Activated CD4-positive, alpha-beta T cell treated with anti-CD3 and anti-CD28 coated beads for 48 hours (primary cell): ENCODE measurements at regions not wholly inside any gene's neighbourhood (a gene's known extent, or its start where the extent isn't known, plus 50 kb on each side); places are given as distances from the start of the nearest gene placed in this dataset.

ENCODE experiments used
- DNase-seq: peaks from one replicate; pipeline ENCODE4 v3.0.0-alpha.2; 2020

DNA sequence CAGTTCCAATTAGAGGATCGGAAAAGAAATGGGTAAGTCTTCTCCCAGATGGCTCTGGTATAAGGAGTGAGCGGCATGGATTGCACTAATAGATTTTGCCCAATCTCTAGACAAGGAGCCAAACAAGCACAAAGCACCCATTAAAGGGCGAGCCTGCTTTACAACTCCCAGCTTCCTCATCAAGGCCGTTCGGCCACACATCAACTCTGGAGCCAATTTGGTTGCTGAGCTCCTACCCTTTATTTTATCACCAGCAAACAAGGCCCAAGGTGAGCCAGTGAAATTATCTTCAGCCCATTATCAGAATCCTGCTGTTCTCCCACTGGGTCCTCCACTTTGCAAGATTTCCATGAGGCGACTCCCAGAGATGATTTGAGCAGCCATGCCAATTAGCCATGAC, 292.2 kb upstream of the NPVF start:
- DNase-seq = no peak

DNA sequence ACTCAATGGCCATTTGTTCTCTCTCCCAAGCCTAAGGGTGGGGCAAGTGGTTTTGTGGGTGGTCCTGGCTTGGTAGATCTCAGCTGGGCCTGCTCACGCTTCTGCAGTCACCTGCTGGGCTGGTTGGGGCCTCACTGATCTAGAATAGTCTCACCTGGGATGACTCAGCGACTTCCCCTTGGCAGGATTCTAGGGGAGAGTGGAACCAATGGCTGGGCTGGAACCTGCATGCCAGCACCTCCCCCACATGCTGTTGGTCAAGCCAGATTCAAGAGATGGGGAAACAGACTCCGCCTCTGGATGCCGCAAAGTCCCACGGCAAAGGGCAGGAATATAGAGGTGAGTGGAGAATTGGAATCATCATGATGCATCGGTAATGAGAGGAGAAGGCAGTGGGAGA, 292.9 kb upstream of the NPVF start:
- DNase-seq = no peak

DNA sequence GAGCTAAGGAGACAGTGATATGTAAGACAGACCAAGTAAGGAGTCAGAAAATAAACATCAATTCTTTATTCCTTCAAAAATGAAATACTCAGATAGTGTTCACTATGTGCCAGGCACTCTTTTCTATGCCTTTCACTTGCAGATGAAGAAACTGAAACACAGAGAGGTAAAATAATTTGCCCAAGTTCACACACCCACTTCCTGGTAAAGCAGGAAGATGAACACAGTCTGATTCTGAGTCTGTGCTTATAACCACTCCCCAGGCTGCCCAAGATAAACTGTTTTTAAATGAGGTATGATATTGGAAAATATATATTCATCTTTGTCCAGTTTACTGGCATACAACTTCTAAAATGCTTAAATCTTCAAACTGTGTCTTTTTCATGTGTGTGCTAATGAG, 294.4 kb upstream of the NPVF start:
- no peak for DNase-seq

DNA sequence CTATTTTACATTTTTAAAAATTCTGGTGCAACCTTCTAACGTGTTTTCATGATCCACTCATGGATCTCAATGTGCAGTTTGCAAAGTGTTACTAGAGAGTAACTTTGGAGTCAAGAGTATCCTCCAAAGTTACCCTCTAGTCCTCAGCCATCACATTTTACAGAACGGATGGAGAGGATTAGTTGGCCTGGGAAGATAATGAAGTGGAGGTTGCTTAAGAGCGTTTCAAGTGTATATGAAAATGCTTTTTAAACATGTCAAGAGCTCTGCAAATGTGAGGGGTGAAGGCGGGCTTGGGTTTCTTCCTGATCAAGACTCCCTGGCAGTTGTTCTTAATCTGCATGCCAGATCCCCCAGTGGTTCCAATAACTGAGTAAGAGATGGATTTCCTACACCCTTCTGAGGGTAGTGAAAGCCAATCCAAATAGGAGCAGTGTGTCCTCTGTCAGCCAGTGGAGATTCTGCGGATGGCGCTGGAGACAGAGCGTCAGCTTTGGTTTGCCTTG, 299.4 kb upstream of the NPVF start:
- no peak for DNase-seq

DNA sequence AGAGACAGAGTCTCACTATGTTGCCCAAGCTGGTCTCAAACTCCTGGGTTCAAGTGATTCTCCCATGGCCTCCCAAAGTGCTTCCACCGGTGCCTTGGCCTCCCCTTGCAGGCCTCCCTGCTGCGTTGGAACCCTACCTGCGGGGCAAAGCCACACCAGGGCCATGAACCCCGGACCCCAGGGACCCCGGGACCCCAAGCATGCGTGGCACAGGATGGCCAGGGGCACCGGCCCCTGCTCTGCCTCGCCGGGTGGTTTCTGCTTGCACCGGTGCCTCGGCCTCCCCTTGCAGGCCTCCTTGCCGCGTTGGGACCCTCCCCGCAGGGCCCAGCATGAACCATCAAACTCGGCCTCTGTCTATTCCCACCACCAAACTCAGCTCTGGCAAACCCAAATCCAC, 301.0 kb upstream of the NPVF start:
- DNase-seq = no peak

DNA sequence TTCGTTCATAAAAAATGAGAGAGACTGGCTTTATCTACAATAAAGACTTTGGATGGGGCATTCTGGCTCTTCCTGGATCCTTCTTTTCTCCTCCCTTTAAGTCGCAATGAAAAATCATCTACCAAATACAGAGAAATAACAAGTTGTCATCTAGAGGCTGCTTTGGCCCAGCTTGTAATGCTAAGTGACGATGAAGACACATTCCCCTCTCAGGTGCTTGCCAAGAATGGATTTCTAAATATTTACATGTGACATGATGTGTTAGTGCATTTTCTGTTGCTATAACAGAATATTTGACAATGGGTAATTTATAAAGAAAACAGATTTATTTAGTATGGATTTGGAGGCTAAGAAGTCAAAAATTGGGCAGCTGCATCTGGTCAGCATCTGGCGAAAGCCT, 308.6 kb upstream of the NPVF start:
- no peak for DNase-seq

DNA sequence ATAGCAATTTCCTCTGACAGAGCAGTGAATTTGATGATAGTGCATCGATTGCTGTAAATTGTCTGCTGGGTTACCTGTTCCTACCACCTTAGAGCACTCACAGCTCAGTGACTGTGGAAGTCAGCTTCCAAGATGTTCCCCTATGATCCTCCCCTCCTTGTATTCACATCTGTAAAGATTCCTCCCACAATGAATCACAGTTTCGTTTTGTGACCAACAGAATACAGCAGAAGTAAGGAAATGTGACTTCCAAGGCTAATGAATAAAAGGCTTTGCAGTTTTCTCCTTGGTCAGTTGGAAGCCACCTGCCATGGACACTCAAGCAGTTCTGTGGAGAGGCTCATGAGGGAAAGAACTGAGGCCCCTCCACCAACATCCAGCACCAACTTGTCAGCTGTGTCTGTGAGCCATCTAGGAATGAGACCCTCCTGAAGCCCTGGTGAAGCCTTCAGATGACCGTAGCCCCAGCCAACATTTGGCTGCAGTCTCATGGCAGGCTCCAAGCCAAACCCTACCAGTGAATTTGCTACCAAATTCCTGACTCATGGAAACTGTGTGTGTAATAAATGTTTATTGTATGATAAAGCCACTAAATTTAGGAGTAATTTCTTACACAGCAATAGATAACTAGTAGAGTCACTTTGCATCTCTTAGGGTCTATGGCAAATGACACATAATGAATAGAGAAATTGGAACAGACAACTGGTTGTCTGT, 309.5 kb upstream of the NPVF start:
- DNase-seq = no peak

DNA sequence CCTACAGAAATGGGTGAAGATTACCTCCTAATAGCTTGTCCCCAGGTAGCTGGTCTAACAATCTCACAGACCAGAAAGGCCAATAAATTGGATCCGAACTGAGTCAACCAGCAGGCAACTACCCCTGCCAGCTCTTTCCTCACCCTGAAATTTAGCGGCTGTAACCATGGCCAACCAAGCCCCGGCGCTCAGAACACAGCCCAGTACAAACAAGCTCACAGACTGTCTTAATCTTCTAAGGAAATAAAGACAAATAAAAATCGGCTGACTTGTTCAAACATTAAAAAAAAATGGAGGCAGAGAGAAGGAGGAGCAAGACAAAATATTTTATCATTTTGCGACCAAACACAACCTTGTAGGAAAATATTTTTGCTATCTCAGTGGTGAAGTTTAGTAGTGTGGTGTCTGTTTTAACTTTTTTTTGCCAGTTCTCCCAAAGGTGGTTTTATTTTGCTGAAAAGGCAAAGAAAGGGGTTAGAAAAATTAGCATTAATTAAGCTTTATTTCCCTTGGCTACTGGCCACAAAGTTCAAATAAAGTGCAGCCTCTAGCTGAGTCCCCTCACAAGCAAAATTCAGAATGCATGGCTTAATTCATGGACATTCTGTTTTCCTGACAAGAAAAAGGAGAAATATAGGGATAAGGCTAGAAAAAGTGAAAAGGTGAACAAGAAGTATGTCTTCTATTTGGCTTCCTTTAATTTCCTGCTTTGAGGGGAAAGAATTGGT, 313.0 kb upstream of the NPVF start:
- DNase-seq = no peak

DNA sequence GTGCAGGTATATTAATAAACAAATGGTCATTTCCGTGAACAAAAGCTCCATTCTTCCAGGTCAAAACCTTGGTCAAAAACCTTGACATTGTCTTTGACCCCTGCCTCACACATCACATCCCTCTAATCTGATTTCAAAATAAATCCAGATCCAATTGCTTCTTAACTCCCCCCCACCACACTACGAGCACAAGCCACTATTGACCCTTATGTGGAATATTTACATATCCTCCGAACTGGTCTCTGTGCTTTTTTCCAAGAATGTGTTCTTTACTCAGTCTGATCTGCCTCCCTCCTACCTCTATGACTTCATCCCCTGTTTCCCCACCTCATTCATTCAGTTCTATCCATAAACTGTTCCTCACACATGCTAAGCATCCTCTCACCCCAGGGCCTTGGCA, 313.6 kb upstream of the NPVF start:
- DNase-seq = no peak

DNA sequence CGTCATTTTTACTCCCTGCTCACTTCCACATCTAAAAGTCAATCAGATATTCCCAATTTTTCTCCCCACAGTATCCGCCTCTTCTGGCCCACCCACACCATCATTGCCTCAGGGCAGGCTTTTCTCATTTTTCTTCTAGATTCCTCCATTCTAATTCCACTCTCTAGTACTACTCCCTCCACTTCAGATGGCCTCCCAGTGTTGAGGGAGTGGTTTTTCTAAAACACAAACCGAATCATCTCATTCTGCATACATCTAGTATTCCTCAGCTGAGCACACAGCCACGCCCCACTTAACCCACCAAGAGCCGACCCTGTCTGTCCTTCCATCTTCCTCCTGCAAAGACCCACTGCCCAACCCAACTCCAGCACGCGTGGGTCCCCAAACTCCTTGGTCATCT, 314.9 kb upstream of the NPVF start:
- DNase-seq = no peak

DNA sequence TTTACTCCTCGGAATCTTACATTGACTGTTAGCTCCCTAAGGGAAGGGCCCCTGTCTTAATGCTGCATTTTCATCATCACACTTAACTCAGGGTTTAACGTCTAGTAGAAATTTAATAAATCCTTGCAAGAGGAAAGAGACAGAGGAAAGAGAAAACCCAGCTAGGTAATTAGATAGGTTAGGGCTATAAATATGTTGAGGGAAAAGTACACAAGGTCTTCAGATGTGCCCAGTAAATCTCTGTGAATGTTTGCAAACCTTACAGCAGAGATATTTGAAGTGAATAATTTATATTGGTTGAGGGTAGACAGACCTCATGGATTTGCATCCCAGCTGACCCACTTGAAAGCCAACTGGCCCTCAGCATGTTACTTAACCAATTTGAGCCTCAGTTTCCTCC, 315.5 kb upstream of the NPVF start:
- no peak for DNase-seq

DNA sequence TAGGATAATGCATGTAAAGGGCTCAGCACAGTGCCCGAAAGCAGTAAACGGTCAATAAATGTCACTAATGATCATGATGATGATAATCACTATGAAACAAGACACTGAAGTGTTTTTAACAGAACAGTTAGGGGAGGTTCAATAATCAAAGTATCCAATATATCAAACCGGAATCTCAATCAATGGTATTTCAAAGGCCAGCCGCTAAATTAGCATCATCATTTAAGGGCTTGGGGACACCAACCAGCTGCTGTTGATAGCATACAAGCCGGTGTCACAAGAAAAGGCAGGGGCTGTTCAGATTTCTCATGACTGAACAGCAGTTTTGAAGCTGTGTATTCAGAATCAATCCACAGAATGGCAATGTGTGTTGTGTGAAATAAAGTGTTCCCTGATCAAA, 316.0 kb upstream of the NPVF start:
- DNase-seq = no peak

DNA sequence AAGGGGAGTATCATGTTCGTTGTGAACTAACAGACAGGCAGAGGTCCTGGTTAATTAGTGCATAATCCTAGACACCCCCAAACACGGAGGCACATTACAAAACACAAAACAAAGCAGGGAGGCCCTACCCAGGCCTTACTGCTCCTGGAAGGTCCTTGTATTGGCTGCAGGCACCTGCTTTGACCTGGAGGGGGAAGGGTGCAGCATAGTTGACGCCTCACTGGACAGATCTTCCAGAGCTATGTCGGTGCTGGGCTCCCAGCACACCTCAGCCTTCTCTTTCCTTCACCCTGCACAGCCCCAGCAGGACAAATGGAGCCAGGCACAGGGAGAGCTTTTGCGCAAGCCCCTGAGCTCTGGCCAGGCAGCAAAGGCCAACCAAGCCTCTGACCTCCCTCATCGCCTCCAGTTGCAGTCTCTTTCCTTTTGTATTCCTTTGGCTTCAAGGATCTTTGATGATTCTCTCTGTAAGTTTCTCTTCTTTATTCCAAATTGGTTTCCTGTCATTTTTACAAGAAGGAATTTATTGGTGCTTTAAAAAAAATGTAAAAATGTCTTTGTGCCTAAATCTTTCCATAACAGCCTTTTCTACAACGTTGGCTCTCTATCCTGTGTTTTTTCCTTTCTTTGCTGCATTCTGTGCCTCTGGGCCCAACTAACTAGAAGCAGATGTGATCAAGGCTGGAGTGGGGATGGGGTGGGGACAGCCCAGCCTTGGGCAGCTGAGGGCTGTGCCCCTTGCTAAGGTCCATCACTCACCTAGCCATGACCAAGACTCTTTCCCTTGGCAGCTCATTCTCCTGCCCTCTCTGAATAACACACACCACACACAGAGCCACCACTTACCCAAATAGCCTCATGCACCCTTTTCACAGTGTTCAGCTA, 317.1 kb upstream of the NPVF start:
- no peak for DNase-seq

DNA sequence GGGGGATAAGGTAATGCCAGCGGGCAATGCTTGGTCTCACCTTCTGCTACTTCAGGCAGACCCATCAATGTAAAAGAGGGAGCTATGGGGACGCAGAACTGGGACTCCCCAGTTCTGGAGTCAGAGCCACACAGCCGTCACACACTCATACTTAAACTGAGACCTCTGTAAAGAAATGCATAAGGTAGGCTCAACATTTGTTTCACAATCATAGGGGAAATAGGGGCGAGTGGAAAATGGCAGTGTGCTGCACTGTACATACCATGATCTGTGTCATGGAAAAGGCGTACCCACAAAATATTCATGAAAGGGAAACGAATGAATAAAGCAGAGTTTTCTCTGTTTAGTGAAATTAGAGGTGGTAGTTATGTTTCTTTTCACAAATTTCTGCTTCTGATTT, 318.0 kb upstream of the NPVF start:
- DNase-seq = no peak

DNA sequence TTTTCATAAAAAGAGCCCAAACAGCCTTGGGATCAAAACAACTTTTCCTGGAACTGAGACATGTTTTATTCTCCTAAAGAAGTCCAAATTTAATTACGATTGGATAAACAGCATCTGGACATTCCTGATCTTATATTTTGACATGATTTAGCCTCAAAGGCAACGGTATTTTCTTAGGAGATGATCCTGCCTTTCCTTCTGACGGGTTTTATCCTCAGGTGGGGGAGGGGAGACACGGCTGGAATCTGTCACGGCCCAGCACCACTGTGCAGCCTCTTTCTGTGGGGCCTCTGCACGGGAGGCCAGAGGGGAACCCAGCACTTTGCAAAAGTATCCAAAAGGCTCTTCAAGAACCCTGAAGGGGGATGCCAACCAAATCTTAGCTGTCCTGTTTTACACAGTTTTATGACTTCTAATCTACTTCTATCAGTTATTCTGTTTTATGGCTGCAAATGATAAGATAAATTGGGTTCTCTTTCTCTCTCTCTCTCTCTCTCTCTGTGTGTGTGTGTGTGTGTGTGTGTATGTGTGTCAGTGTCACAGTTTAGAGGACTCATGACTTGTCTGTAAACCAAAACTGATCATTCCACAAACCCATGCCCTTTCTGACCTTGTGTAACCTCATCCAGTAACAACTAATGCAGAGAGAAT, 321.1 kb upstream of the NPVF start:
- no peak for DNase-seq

DNA sequence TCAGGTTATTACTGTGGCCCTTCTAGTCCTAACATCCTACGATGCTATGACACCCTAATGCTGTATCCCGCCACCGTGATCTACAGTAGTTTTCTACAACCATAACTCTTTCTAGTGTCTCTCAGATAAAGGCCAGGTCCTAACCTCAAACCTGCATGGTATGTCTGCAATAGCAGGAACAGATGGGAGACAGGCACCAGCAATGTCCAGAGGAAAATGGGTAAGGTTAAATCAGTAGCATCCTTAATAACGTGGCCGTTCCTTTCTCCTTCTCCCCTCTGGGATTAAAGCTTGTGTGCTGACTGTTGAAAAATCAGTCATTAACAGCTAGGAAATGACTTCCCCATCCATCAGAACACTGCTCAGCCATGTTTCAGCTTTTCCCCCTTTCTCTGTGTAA, 321.9 kb upstream of the NPVF start:
- no peak for DNase-seq

DNA sequence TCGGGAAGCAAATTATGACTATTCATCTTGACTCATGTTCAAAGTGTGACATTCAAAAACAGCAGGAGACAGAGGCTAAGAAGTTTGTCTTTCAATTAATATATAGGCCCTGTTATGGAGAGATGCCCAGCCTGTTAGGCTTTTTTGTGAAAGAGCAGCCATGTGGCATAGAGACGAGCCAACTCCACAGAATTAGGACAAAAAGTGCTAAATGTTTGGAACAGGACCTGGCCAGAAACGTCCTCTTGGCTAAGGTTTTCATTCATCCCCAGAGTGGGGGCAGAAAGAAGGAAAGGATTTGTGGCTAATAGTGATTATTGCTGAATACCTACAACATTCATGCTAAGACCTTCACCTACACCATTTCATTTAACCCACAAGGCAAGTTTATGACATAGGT, 324.7 kb upstream of the NPVF start:
- no peak for DNase-seq

DNA sequence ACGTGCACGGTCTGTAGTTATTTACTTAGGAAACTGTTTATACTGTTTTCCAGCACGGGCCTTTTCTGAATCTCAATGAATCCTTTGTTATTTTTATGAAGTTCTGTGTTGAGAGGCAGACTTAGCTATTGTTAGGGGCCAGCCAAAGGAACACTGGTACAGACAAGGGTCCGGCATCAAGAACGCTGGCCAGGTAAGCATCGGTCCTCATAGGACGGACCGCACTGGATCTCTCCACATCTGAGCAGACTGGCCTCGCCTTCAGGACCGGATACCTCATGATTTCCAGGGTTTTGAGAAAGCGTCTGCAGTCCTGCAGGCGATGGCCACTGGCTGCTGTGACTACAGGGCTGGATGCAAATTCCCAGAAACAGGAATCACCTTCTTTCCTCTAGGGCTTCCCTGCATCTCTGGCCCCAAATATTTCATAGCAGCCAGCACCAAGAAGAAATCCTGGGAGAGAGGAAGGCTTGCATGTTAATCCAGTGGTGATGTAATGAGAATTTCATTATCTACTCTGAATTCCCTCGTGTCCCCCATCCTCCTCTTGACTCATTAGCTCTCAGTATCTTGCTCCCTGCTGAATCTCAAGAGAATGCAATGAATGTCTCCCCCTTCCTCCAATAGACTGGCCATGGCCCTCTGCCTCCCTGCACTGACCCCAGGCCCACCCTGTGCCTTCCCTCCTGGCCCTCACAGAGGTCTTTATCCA, 325.4 kb upstream of the NPVF start:
- no peak for DNase-seq

DNA sequence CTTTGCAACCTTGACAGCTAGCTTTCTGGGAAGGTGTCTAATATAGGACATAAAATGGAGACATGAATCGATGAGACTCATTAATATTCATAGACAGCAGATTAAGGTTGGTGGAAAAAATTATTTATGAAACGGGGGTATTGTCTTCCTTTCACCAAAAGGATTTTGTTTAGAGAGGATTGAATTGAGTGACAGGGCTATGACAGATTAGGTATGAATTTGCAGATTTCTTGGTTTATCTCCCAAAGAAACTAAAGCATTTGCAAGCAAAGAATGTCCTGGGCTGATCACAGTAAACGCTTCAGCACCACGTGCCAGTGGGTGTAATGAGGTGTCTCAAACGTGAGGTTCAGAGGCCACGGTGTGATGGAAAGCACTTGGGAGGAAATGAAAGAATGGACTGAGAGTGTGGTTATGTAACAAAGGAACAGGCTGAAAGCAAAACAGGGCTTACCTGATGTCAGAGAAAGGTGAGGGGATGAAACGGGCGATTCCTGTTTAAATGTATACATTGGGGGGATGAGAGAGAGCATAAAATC, 329.2 kb upstream of the NPVF start:
- no peak for DNase-seq

DNA sequence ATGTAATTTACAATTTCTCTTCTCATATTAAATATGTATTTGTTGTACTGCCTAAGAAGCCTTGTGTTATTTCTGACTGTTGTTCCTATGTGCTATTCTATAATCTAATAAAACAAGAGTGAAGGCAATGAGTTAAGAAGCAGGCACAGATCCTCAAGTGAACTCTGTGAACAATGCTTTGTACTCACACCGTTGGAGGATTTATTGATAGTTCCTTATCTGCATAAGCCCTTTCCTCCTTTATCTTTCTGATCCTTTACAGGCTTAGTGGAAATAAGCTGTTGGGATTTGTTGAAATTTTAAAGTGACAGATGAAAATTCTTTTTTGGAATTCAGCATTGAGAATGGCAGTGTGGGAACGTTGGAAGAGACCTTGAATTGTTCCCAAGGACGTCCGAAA, 329.6 kb upstream of the NPVF start:
- DNase-seq = no peak

DNA sequence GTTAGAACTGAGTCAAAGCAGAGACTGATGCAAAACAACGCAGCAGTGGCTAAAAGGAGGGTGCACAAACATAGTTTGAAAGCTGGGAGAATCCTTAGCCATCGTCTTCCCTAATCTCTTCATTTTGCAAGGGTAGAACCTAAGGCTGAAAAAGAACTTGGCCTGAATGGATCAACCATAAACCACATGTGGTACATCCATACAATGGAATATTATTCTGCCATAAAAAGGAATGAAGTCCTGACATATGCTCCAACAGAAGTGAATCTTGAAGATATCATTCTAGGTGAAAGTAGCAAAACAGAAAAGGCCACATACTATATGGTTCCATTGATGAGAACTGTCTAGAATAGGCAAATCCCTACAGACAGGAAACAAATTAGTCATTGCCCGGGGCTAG, 330.3 kb upstream of the NPVF start:
- DNase-seq = no peak
